ENCODE measurements at regions not wholly inside any gene's neighbourhood (a gene's known extent, or its start where the extent isn't known, plus 50 kb on each side); places are given as distances from the start of the nearest gene placed in this dataset.

DNA sequence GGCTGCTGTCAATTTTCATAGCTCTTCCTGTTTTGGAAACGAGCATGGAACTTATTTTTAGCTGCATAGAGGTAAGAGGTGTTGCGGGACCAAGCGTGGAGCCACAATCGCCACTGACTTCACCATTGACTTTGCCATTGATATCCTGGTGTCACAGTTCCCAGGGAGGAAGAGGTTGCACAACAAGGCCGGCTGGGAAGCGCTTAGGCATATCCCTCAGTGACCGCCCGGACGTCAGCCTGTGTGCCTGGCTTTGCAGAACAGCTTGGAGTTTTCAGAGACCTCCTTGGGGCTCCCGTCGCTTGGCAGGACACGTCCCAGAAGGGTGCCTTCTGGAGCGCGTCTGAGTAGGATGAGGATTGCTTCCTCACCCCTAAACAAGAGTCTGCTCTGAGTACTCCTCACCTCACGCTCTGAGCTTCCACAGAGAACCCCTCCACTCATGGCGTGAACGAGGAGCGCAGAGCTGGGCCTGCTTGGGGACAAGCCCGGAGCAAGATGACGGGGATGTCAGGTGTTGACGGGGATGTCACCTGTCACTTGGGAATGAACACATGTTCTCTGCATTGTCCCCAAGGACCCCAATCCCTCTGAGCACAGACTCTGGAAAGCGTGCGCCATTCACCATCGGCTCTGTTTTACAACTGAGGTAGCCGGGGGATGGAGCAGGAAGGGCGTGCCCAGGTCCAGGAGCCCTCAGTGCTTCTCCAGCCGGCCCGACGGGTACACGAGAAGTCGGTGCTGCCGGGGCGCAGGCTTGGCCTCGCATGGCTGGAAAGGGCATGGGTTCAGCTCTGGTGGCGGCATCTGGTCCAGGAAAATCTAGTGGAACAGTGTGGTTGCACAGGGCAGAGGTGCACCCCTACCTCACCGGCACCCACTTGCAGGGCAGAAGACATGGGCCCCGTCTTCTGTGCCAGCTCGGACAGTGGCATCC lies 192.3 kb upstream of the SHH start:
- TF ChIP-seq EZH2 (IDR thresholded peaks at IDR 0.05; ENCODE audit: borderline replicate concordance, low read depth, low read length, severe bottlenecking): no peak
- TF ChIP-seq, protein P1, sequence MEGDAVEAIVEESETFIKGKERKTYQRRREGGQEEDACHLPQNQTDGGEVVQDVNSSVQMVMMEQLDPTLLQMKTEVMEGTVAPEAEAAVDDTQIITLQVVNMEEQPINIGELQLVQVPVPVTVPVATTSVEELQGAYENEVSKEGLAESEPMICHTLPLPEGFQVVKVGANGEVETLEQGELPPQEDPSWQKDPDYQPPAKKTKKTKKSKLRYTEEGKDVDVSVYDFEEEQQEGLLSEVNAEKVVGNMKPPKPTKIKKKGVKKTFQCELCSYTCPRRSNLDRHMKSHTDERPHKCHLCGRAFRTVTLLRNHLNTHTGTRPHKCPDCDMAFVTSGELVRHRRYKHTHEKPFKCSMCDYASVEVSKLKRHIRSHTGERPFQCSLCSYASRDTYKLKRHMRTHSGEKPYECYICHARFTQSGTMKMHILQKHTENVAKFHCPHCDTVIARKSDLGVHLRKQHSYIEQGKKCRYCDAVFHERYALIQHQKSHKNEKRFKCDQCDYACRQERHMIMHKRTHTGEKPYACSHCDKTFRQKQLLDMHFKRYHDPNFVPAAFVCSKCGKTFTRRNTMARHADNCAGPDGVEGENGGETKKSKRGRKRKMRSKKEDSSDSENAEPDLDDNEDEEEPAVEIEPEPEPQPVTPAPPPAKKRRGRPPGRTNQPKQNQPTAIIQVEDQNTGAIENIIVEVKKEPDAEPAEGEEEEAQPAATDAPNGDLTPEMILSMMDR (IDR thresholded peaks at IDR 0.05; ENCODE audit: extremely low read depth in 1 of 2, insufficient read depth in 1 of 2, low read depth in 1 of 2, low read length in 2 of 2): no peak
- no peak for TF ChIP-seq POLR2A (IDR thresholded peaks at IDR 0.05; ENCODE audit: low read depth, low read length)
- TF ChIP-seq POLR2AphosphoS5 (IDR thresholded peaks at IDR 0.05; ENCODE audit: insufficient read depth, low read depth, low read length): no peak
- no peak for TF ChIP-seq MYC (IDR thresholded peaks at IDR 0.05; ENCODE audit: low read depth, low read length)
- no peak for TF ChIP-seq JUN (IDR thresholded peaks at IDR 0.05; ENCODE audit: borderline replicate concordance, insufficient read depth, insufficient read length, low read depth)
- no peak for TF ChIP-seq FOS (IDR thresholded peaks at IDR 0.05; ENCODE audit: borderline replicate concordance, insufficient read depth, low read length)
